ENCODE measurements at regions not wholly inside any gene's neighbourhood (a gene's known extent, or its start where the extent isn't known, plus 50 kb on each side); places are given as distances from the start of the nearest gene placed in this dataset.
"Not testable (repeated sequence)": the region's sequence is repeated elsewhere in the genome, so short reads cannot be mapped to it uniquely, and the experiment has no call there.

- DNase-seq (ENCODE audit: low spot score), result no peak
These were observed 456.8 kb downstream of the DMAC1 start for GRCh38 chr9:7342736-7343135.

GRCh38 chr9:7342229-7342628 lies 457.3 kb downstream of the DMAC1 start:
- no peak for DNase-seq (ENCODE audit: low spot score)

GRCh38 chr9:7341571-7341970 lies 458.0 kb downstream of the DMAC1 start:
- DNase-seq (ENCODE audit: low spot score), result no peak

GRCh38 chr9:7340451-7340850 lies 459.1 kb downstream of the DMAC1 start:
- no peak for DNase-seq (ENCODE audit: low spot score)

- DNase-seq (ENCODE audit: low spot score), result no peak
These were observed 460.8 kb downstream of the DMAC1 start for GRCh38 chr9:7338586-7339281.

- no peak for DNase-seq (ENCODE audit: low spot score)
These were observed 463.1 kb downstream of the DMAC1 start for GRCh38 chr9:7336356-7337065.

- DNase-seq (ENCODE audit: low spot score), result no peak
These were observed 465.9 kb downstream of the DMAC1 start for GRCh38 chr9:7333719-7334118.

- no peak for DNase-seq (ENCODE audit: low spot score)
These were observed 466.8 kb downstream of the DMAC1 start for GRCh38 chr9:7332780-7333179.

GRCh38 chr9:7328453-7328852 lies 471.1 kb downstream of the DMAC1 start:
- DNase-seq (ENCODE audit: low spot score), result no peak

- DNase-seq (ENCODE audit: low spot score), result no peak
These were observed 473.6 kb downstream of the DMAC1 start for GRCh38 chr9:7325995-7326394.

- no peak for DNase-seq (ENCODE audit: low spot score)
These were observed 475.4 kb downstream of the DMAC1 start for GRCh38 chr9:7324152-7324598.

- no peak for DNase-seq (ENCODE audit: low spot score)
These were observed 478.7 kb downstream of the DMAC1 start for GRCh38 chr9:7320841-7321240.

GRCh38 chr9:7320139-7320538 lies 479.4 kb downstream of the DMAC1 start:
- no peak for DNase-seq (ENCODE audit: low spot score)

- DNase-seq (ENCODE audit: low spot score), result no peak
These were observed 480.7 kb downstream of the DMAC1 start for GRCh38 chr9:7318920-7319319.

GRCh38 chr9:7316967-7317366 lies 482.6 kb downstream of the DMAC1 start:
- no peak for DNase-seq (ENCODE audit: low spot score)

- DNase-seq (ENCODE audit: low spot score), result no peak
These were observed 483.3 kb downstream of the DMAC1 start for GRCh38 chr9:7316166-7316795.

GRCh38 chr9:7315746-7316145 lies 483.8 kb downstream of the DMAC1 start:
- DNase-seq (ENCODE audit: low spot score), result no peak

- no peak for DNase-seq (ENCODE audit: low spot score)
These were observed 484.5 kb downstream of the DMAC1 start for GRCh38 chr9:7315116-7315515.

- DNase-seq (ENCODE audit: low spot score), result no peak
These were observed 486.2 kb downstream of the DMAC1 start for GRCh38 chr9:7313389-7313788.

GRCh38 chr9:7309051-7309450 lies 490.5 kb downstream of the DMAC1 start:
- not testable (repeated sequence) for DNase-seq (ENCODE audit: low spot score)

GRCh38 chr9:7305677-7306076 lies 493.9 kb downstream of the DMAC1 start:
- no peak for DNase-seq (ENCODE audit: low spot score)

GRCh38 chr9:7304627-7304995 lies 495.0 kb downstream of the DMAC1 start:
- no peak for DNase-seq (ENCODE audit: low spot score)

GRCh38 chr9:7303907-7304626 lies 495.5 kb downstream of the DMAC1 start:
- no peak for DNase-seq (ENCODE audit: low spot score)

Measured in germinal center (tissue), 1 donor.